Erythroblast (primary cell): ENCODE measurements at regions not wholly inside any gene's neighbourhood (a gene's known extent, or its start where the extent isn't known, plus 50 kb on each side); places are given as distances from the start of the nearest gene placed in this dataset.
"Not testable (repeated sequence)": the region's sequence is repeated elsewhere in the genome, so short reads cannot be mapped to it uniquely, and the experiment has no call there.

Experiments used
- GATA1 ChIP-seq: IDR thresholded peaks from 2 replicates; pipeline ENCODE4 v1.6.1; 2011; ENCODE audit warnings: low read depth, mild to moderate bottlenecking, control low read depth, low read length, moderate library complexity
- POLR2A ChIP-seq: IDR thresholded peaks from 2 replicates; pipeline ENCODE4 v1.6.1; 2011; ENCODE audit warnings: mild to moderate bottlenecking, low read length

GRCh38 chr16:85244452-85244851 is 132.2 kb upstream of the CIBAR2 start:
- TF ChIP-seq POLR2A, GATA1: not testable (repeated sequence)
